ENCODE measurements at regions not wholly inside any gene's neighbourhood (a gene's known extent, or its start where the extent isn't known, plus 50 kb on each side); places are given as distances from the start of the nearest gene placed in this dataset.

DNA sequence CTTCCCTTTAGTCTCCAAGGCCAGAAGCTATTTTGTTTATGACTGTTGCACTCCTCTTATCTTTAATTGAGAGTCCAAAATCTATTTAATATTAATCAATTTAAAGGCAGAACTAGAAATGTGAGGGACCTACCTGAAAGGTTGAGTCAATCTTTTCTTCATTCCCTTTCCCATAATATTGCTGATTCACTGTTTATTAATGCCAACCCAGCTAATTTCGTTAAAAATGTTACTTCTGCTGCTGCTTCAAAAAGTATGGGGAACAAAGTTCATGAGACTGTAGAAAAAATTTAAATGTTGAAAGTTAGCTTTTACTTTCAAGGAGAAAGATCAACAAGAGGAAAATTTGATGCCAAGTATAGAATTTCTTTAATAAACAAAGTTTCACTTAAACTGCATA, 365.3 kb downstream of the TENT5A start:
- H3K9me3 Mint-ChIP-seq, result no peaks in the 10 kb centered on the region
- no peak for DNase-seq (ENCODE audit: extremely low spot score, unreplicated experiment)
- TF ChIP-seq, protein P1, sequence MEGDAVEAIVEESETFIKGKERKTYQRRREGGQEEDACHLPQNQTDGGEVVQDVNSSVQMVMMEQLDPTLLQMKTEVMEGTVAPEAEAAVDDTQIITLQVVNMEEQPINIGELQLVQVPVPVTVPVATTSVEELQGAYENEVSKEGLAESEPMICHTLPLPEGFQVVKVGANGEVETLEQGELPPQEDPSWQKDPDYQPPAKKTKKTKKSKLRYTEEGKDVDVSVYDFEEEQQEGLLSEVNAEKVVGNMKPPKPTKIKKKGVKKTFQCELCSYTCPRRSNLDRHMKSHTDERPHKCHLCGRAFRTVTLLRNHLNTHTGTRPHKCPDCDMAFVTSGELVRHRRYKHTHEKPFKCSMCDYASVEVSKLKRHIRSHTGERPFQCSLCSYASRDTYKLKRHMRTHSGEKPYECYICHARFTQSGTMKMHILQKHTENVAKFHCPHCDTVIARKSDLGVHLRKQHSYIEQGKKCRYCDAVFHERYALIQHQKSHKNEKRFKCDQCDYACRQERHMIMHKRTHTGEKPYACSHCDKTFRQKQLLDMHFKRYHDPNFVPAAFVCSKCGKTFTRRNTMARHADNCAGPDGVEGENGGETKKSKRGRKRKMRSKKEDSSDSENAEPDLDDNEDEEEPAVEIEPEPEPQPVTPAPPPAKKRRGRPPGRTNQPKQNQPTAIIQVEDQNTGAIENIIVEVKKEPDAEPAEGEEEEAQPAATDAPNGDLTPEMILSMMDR (conservative IDR thresholded peaks at IDR 0.05), result no peak
- H3K27me3 Mint-ChIP-seq, result no peaks in the 10 kb centered on the region
- no peaks in the 10 kb centered on the region for H3K4me1 Mint-ChIP-seq (ENCODE audit: unreplicated experiment)
- H3K27ac Mint-ChIP-seq, result no peak overlapping the region
- no peaks in the 10 kb centered on the region for H3K36me3 Mint-ChIP-seq
- no peak overlapping the region for H3K4me3 Mint-ChIP-seq

DNA sequence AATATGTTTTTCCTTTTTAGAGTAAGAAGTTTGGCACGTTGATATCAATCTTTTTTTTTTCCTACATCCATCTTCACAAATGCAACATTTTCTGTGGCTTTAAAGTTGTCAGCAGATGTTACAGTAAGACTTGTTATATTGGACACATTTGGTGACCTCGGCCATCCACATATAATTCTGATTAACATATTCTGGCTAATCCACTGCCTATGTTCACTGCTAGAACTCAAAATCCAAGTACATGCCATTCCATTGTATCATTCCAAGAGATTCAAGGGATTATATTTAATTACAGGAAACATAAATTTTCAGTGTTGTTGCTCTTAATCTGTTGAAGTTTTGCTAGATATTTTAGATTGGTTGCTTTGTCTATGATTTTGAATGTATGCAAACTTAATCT, 367.6 kb downstream of the TENT5A start:
- H3K9me3 Mint-ChIP-seq, result no peaks in the 10 kb centered on the region
- no peak for DNase-seq (ENCODE audit: extremely low spot score, unreplicated experiment)
- H3K4me1 Mint-ChIP-seq (ENCODE audit: unreplicated experiment), result no peaks in the 10 kb centered on the region
- H3K27ac Mint-ChIP-seq, result no peak overlapping the region
- H3K36me3 Mint-ChIP-seq, result no peaks in the 10 kb centered on the region
- no peak overlapping the region for H3K4me3 Mint-ChIP-seq
- TF ChIP-seq, protein P1 (conservative IDR thresholded peaks at IDR 0.05), result no peak
- no peaks in the 10 kb centered on the region for H3K27me3 Mint-ChIP-seq

DNA sequence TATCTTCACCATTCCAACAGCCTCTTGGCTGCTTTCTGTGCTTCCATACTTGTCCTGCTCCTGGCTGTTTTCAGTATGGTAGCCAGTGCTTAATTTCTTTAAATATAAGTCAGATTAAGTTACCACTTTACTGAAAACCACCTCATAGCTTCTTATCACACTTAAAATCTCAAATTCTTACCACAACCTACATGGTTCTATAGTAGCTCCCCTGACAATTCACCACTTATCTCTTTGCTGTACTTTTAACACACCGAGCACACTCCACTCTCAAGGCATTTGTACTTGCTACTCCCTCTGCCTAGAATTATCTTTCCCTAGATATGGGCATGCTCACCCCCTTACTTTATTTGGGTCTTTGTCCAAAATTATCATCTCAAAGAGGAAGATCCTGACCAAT, 369.0 kb downstream of the TENT5A start:
- Mint-ChIP-seq H3K9me3 (no peaks in the 10 kb centered on the region), H3K4me1 (ENCODE audit: unreplicated experiment) (no peaks in the 10 kb centered on the region), H3K36me3 (no peaks in the 10 kb centered on the region), H3K27me3 (no peaks in the 10 kb centered on the region), H3K27ac (no peak overlapping the region), H3K4me3 (no peak overlapping the region)
- no peak for DNase-seq (ENCODE audit: extremely low spot score, unreplicated experiment)
- TF ChIP-seq, protein P1 (conservative IDR thresholded peaks at IDR 0.05), result no peak

DNA sequence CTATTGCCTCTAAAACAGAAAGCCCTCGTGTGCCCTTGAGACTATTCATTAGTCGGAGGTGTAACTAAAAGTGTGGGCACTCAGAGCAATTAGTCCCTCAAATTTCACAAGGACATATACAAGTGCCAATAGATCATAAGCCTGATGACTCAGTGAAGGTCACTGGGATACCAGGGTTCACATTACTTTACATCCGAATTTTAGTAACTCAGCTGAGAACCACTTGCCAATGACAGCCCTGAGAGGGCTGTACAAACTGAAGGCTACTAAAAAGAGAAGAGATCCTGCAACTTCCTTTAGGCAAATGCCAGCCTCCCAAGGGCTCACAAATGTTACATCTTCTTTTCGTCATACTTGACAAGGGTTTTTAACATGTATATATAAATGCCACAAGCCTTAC, 369.6 kb downstream of the TENT5A start:
- Mint-ChIP-seq H3K27ac (no peak overlapping the region), H3K36me3 (no peaks in the 10 kb centered on the region), H3K4me1 (ENCODE audit: unreplicated experiment) (no peaks in the 10 kb centered on the region), H3K27me3 (no peaks in the 10 kb centered on the region), H3K9me3 (no peaks in the 10 kb centered on the region), H3K4me3 (no peak overlapping the region)
- TF ChIP-seq, protein P1 (conservative IDR thresholded peaks at IDR 0.05), result no peak
- no peak for DNase-seq (ENCODE audit: extremely low spot score, unreplicated experiment)

DNA sequence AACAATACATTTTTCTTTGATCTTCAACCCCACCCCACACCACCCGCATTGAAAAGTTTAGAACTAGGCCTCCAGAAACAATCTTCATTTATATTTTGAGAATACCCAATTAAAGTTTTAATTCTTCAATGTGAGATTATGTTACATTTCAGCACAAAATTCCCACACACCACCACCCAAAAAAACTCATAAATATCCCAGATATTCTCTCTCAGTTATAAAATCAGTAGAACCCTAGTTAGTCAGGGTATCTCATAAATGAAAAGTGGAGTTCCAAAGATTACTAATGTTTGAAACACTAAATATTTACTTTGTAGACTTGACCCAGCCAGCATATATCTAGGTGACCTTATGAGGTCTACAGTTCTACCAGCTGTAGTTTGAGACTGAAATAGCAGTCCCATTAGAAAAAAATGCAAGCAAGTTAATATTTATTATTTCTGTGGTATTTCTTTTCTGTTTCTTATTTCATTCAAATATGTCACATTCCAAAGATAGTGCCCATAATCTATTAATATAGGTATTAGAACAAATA, 371.0 kb downstream of the TENT5A start:
- Mint-ChIP-seq H3K4me3 (no peak overlapping the region), H3K27me3 (no peaks in the 10 kb centered on the region), H3K9me3 (no peaks in the 10 kb centered on the region), H3K36me3 (no peaks in the 10 kb centered on the region), H3K4me1 (ENCODE audit: unreplicated experiment) (no peaks in the 10 kb centered on the region), H3K27ac (no peak overlapping the region)
- TF ChIP-seq, protein P1 (conservative IDR thresholded peaks at IDR 0.05), result no peak
- no peak for DNase-seq (ENCODE audit: extremely low spot score, unreplicated experiment)
